Activated CD8-positive, alpha-beta T cell treated with anti-CD3 and anti-CD28 coated beads for 36 hours (primary cell): ENCODE measurements at regions not wholly inside any gene's neighbourhood (a gene's known extent, or its start where the extent isn't known, plus 50 kb on each side); places are given as distances from the start of the nearest gene placed in this dataset.

Experiments used
- ATAC-seq: fragments of 200-7000 bp; cut with Tn5 transposase; one replicate; pipeline ENCODE4 v1.10.0; 2021; ENCODE audit warnings: mild to moderate bottlenecking, moderate library complexity
- CTCF ChIA-PET: fragments of 350-600 bp; sonication (Branson Sonifier 250); formaldehyde crosslinking; loops from one replicate; lab custom pipeline; 2021; ENCODE audit warnings: antibody characterized with exemption; lab: Charles Lee
- POLR2A ChIA-PET: fragments of 350-600 bp; sonication (Branson Sonifier 250); formaldehyde crosslinking; loops from one replicate; lab custom pipeline; 2021; ENCODE audit warnings: antibody characterized with exemption; lab: Charles Lee
- DNase-seq: peaks from one replicate; pipeline ENCODE4 v3.0.0-alpha.2; 2020
- H3K27ac Mint-ChIP-seq: one replicate; pipeline ENCODE4 v1.8.0; 2021; ENCODE audit warnings: mild to moderate bottlenecking, mixed read lengths
- H3K27me3 Mint-ChIP-seq: one replicate; pipeline ENCODE4 v1.8.0; 2021; ENCODE audit warnings: mixed read lengths
- H3K36me3 Mint-ChIP-seq: one replicate; pipeline ENCODE4 v1.8.0; 2021; ENCODE audit warnings: low read depth, mixed read lengths
- H3K4me1 Mint-ChIP-seq: one replicate; pipeline ENCODE4 v1.8.0; 2021; ENCODE audit warnings: low read depth, mixed read lengths
- H3K4me3 Mint-ChIP-seq: one replicate; pipeline ENCODE4 v1.8.0; 2021; ENCODE audit warnings: mild to moderate bottlenecking, moderate library complexity, mixed read lengths
- H3K9me3 Mint-ChIP-seq: one replicate; pipeline ENCODE4 v1.8.0; 2021; ENCODE audit warnings: mixed read lengths
- CTCF ChIP-seq: fragments of 200-600 bp; IDR thresholded peaks from one replicate; pipeline ENCODE4 v1.8.0; 2022; ENCODE audit warnings: antibody characterized with exemption, mild to moderate bottlenecking
- intact Hi-C: fragments of 100-400 bp; cut with micrococcal nuclease; formaldehyde crosslinking; loops from one replicate; pipeline ENCODE4 v1.10.0; 2022

- Mint-ChIP-seq H3K4me3 (no peak overlapping the region), H3K27me3 (no peaks in the 10 kb centered on the region), H3K27ac (no peak overlapping the region), H3K36me3 (no peaks in the 10 kb centered on the region), H3K9me3 (no peaks in the 10 kb centered on the region), H3K4me1 (no peaks in the 10 kb centered on the region)
- no peak for TF ChIP-seq CTCF
- CTCF ChIA-PET, result no interaction called here
- no peak for DNase-seq
- intact Hi-C loops, result no loop called here
- POLR2A ChIA-PET, result no interaction called here
- ATAC-seq, result no peak
Observed at GRCh38 chr11:25339281-25339680, 842.4 kb downstream of the LUZP2 start.

DNA sequence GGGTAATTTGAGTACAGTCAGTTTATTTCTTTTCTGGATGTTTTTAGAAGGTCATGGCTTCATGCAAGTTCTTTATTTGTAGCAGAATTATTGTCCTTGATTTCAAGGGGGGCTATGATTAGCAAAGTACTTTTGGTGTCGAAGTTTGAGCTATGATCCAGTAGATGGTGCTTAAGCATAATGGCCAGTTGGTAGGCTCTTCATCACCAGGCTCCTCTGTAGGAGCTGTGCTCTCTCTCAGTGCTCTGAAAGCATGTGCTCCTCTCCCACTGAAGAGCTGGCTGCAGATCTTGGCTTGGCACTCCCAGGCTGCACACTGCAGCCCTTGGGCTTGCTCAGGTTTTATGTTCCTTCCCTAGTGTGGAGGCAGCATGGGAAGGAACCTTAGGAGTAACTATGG is 852.7 kb downstream of the LUZP2 start:
- Mint-ChIP-seq H3K27me3 (no peaks in the 10 kb centered on the region), H3K27ac (no peak overlapping the region), H3K4me3 (no peak overlapping the region), H3K9me3 (peaks cover 10% of the 10 kb centered on the region), H3K36me3 (no peaks in the 10 kb centered on the region), H3K4me1 (no peaks in the 10 kb centered on the region)
- DNase-seq (no peak), ATAC-seq (no peak)
- no peak for TF ChIP-seq CTCF
- ChIA-PET CTCF (interaction anchor here (1.1 kb wide), 1 partner anchor 8 kb away, joined by 4 read pairs; no protein-coding TSS in a partner anchor), POLR2A (no interaction called here)
- intact Hi-C loops, result no loop called here

DNA sequence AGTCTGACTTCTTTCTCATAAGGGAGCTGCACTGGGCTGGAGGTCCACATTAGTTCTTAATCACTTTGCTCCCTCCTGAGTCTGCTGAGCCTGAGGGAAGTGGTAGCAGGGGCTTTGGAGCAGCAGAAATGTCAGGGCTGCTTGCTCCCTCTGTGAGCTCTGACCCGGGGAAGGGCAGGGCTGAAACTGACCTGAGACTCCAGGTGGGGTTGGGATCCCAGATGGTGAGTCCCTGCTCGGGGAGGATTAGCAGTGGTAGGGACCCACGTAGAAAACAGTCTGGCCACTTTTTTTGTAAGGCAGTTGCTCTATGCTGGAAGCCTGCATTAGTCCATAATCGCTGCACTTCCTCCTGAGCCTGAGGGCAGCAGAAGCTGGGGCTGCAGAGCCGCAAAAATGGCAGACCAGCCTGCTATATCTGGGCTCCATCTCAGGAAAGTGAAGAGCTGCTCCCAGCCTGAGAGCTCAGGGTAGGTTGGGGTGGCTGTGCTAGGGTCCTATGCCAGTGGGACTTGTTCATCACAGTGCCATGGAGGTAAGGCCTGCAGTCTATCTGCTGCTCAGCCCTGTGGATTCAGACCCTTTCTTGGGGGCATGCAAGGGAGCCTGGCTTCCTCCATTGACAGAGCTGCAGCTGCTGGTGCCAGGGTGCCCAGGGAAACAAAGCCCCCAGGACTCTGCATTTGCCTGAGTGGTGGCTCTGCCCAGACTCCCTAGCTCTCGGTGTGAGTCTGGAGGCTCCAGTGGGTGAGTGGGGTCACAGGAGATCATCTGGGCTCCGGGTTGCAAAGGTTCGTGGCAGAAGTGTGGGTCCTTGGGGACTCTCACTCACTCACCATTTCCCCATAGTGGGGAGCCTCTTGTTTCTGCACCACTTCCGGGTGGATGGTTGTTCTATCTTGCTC is 854.3 kb downstream of the LUZP2 start:
- ATAC-seq (no peak), DNase-seq (no peak)
- CTCF ChIA-PET, result no interaction called here
- H3K27ac Mint-ChIP-seq, result no peak overlapping the region
- H3K27me3 Mint-ChIP-seq, result no peaks in the 10 kb centered on the region
- peaks cover 8% of the 10 kb centered on the region for H3K9me3 Mint-ChIP-seq
- intact Hi-C loops, result no loop called here
- H3K4me1 Mint-ChIP-seq, result no peaks in the 10 kb centered on the region
- POLR2A ChIA-PET, result no interaction called here
- H3K4me3 Mint-ChIP-seq, result no peak overlapping the region
- TF ChIP-seq CTCF, result no peak
- no peaks in the 10 kb centered on the region for H3K36me3 Mint-ChIP-seq

DNA sequence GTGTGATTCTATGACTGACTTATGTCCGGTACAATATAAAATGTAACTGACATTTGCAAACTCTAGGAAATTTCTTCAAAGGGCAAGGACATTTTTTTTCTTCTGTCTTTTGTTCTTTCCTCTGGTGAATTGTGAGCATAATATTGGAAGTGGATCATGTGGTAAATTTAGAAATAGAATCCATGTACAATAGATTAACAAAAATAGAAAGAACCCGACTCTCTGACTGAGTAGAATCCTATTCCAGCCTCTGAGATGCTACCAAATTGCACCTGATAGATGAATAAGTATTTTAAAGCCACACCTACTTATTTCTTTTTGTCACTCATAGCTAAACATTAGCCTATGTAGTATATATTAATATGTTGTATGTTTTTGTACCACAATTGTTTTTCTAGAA is 860.3 kb downstream of the LUZP2 start:
- no peaks in the 10 kb centered on the region for H3K4me1 Mint-ChIP-seq
- H3K9me3 Mint-ChIP-seq, result peaks cover 7% of the 10 kb centered on the region
- DNase-seq (no peak), ATAC-seq (no peak)
- intact Hi-C loops, result no loop called here
- TF ChIP-seq CTCF, result no peak
- ChIA-PET CTCF (no interaction called here), POLR2A (no interaction called here)
- H3K4me3 Mint-ChIP-seq, result no peak overlapping the region
- H3K27ac Mint-ChIP-seq, result no peak overlapping the region
- no peaks in the 10 kb centered on the region for H3K36me3 Mint-ChIP-seq
- no peaks in the 10 kb centered on the region for H3K27me3 Mint-ChIP-seq

DNA sequence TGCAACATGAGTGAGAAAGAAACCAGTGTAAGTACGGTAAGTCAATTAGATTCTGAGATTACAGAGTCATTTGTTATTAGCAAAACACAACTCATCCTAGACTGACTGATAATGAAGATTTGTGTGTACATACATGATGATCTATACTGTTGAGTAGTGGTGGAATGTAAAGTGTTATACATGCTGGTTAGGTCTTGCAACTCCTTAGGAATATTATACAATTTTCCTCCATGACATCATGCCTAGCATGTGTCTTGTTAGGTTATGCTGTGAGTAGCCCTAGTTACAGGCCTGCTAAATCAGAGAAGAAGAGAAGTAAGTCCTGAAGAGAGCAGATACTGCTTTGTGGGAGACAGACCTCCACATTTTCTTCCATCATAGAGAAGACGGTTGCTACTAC is 880.6 kb downstream of the LUZP2 start:
- POLR2A ChIA-PET, result no interaction called here
- H3K27ac Mint-ChIP-seq, result no peak overlapping the region
- no peak overlapping the region for H3K4me3 Mint-ChIP-seq
- DNase-seq (no peak), ATAC-seq (no peak)
- no peak for TF ChIP-seq CTCF
- intact Hi-C loops, result no loop called here
- CTCF ChIA-PET, result no interaction called here
- no peaks in the 10 kb centered on the region for H3K27me3 Mint-ChIP-seq
- H3K9me3 Mint-ChIP-seq, result peaks cover 13% of the 10 kb centered on the region
- H3K36me3 Mint-ChIP-seq, result no peaks in the 10 kb centered on the region
- H3K4me1 Mint-ChIP-seq, result no peaks in the 10 kb centered on the region
